ENCODE measurements at regions not wholly inside any gene's neighbourhood (a gene's known extent, or its start where the extent isn't known, plus 50 kb on each side); places are given as distances from the start of the nearest gene placed in this dataset.
"Not testable (repeated sequence)": the region's sequence is repeated elsewhere in the genome, so short reads cannot be mapped to it uniquely, and the experiment has no call there.

DNA sequence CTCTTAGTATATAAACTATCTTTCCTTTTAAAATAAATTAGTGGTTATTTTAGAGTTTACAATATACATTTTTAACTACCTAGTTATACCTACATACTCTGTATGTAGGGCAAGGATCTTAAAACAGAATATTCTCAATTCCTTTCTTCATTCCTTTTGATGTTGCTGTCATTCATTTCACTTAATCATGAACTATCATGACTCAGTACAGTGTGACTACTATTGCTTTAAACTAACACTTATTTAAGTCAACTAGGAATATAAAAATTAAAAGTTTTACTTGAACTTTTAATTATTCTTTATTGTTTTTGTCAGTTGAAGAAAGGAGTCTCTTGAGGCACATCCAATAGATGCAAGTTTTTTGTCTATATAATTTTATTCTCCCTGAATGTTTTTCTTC is 726.4 kb downstream of the BRINP3 start:
- no peak for DNase-seq (ENCODE audit: insufficient read length, low spot score, missing footprints)
- H3K27me3 ChIP-seq (ENCODE audit: insufficient read depth, low read length) = no peaks in the 10 kb centered on the region

DNA sequence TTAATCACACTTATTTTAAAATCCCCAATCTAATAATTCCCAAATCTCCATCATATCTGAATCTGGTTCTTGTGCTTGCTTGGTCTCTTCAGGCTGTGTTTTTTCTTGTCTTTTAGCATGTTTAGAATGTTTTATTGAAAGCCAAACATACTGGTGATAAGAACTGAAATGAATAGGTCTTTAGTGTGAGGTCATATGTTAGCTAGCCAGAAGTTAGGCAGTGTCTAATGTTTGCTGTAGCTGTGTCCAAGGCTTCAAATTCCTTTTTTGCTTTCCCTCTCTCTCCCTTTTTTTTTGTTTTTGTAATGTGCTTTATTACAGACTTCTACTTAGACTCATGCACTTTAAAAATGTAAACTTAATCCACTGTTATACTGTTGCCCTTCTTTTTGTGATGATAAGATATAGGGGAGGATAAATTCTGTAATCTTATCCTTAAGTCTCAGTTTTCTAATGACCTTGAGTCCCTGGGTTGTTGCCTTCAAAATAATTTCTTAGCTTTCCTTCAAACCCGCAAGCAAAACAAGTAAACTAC is 725.1 kb downstream of the BRINP3 start:
- H3K27ac ChIP-seq (ENCODE audit: low read depth, low read length) = no peak overlapping the region
- H3K4me2 ChIP-seq (ENCODE audit: insufficient read depth, low read length) = no peak overlapping the region
- H3K4me1 ChIP-seq (ENCODE audit: insufficient read depth, low read length) = no peaks in the 10 kb centered on the region
- no peaks in the 10 kb centered on the region for H3K79me2 ChIP-seq (ENCODE audit: insufficient read depth, low read length)
- H4K20me1 ChIP-seq (ENCODE audit: insufficient read depth, low read length) = no peaks in the 10 kb centered on the region
- no peak overlapping the region for H3K4me3 ChIP-seq (ENCODE audit: insufficient read depth, low read length)
- no peak for DNase-seq (ENCODE audit: insufficient read length, low spot score, missing footprints)
- TF ChIP-seq, protein P1, sequence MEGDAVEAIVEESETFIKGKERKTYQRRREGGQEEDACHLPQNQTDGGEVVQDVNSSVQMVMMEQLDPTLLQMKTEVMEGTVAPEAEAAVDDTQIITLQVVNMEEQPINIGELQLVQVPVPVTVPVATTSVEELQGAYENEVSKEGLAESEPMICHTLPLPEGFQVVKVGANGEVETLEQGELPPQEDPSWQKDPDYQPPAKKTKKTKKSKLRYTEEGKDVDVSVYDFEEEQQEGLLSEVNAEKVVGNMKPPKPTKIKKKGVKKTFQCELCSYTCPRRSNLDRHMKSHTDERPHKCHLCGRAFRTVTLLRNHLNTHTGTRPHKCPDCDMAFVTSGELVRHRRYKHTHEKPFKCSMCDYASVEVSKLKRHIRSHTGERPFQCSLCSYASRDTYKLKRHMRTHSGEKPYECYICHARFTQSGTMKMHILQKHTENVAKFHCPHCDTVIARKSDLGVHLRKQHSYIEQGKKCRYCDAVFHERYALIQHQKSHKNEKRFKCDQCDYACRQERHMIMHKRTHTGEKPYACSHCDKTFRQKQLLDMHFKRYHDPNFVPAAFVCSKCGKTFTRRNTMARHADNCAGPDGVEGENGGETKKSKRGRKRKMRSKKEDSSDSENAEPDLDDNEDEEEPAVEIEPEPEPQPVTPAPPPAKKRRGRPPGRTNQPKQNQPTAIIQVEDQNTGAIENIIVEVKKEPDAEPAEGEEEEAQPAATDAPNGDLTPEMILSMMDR (IDR thresholded peaks at IDR 0.05; ENCODE audit: extremely low read depth, low read depth, low read length) = no peak
- H2AFZ ChIP-seq (ENCODE audit: low read length) = no peak overlapping the region
- H3K36me3 ChIP-seq (ENCODE audit: insufficient read depth, low read length) = no peaks in the 10 kb centered on the region
- H3K9me3 ChIP-seq (ENCODE audit: low read depth, low read length) = no peaks in the 10 kb centered on the region
- no peaks in the 10 kb centered on the region for H3K27me3 ChIP-seq (ENCODE audit: insufficient read depth, low read length)

More for the DNA sequence above, 726.4 kb downstream of the BRINP3 start:
- H3K79me2 ChIP-seq (ENCODE audit: insufficient read depth, low read length) = no peaks in the 10 kb centered on the region
- no peaks in the 10 kb centered on the region for H3K36me3 ChIP-seq (ENCODE audit: insufficient read depth, low read length)
- H3K4me1 ChIP-seq (ENCODE audit: insufficient read depth, low read length) = no peaks in the 10 kb centered on the region
- H4K20me1 ChIP-seq (ENCODE audit: insufficient read depth, low read length) = no peaks in the 10 kb centered on the region
- TF ChIP-seq, protein P1 (IDR thresholded peaks at IDR 0.05; ENCODE audit: extremely low read depth, low read depth, low read length) = no peak
- H3K4me3 ChIP-seq (ENCODE audit: insufficient read depth, low read length) = no peak overlapping the region
- H3K27ac ChIP-seq (ENCODE audit: low read depth, low read length) = no peak overlapping the region
- H3K9me3 ChIP-seq (ENCODE audit: low read depth, low read length) = no peaks in the 10 kb centered on the region
- no peak overlapping the region for H3K4me2 ChIP-seq (ENCODE audit: insufficient read depth, low read length)
- no peak overlapping the region for H2AFZ ChIP-seq (ENCODE audit: low read length)

DNA sequence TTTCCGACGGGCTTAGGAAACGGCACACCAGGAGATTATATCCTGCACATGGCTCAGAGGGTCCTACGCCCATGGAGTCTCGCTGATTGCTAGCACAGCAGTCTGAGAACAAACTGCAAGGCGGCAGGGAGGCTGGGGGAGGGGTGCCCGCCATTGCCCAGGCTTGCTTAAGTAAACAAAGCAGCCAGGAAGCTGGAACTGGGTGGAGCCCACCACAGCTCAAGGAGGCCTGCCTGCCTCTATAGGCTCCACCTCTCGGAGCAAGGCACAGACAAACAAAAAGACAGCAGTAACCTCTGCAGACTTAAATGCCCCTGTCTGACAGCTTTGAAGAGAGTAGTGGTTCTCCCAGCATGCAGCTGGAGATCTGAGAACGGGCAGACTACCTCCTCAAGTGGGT is 722.6 kb downstream of the BRINP3 start:
- H2AFZ ChIP-seq (ENCODE audit: low read length); H4K20me1 ChIP-seq (ENCODE audit: insufficient read depth, low read length); H3K4me1 ChIP-seq (ENCODE audit: insufficient read depth, low read length); H3K9me3 ChIP-seq (ENCODE audit: low read depth, low read length); H3K4me2 ChIP-seq (ENCODE audit: insufficient read depth, low read length); DNase-seq (ENCODE audit: insufficient read length, low spot score, missing footprints); H3K27ac ChIP-seq (ENCODE audit: low read depth, low read length); H3K27me3 ChIP-seq (ENCODE audit: insufficient read depth, low read length); H3K79me2 ChIP-seq (ENCODE audit: insufficient read depth, low read length); H3K4me3 ChIP-seq (ENCODE audit: insufficient read depth, low read length); H3K36me3 ChIP-seq (ENCODE audit: insufficient read depth, low read length): not testable (repeated sequence)

DNA sequence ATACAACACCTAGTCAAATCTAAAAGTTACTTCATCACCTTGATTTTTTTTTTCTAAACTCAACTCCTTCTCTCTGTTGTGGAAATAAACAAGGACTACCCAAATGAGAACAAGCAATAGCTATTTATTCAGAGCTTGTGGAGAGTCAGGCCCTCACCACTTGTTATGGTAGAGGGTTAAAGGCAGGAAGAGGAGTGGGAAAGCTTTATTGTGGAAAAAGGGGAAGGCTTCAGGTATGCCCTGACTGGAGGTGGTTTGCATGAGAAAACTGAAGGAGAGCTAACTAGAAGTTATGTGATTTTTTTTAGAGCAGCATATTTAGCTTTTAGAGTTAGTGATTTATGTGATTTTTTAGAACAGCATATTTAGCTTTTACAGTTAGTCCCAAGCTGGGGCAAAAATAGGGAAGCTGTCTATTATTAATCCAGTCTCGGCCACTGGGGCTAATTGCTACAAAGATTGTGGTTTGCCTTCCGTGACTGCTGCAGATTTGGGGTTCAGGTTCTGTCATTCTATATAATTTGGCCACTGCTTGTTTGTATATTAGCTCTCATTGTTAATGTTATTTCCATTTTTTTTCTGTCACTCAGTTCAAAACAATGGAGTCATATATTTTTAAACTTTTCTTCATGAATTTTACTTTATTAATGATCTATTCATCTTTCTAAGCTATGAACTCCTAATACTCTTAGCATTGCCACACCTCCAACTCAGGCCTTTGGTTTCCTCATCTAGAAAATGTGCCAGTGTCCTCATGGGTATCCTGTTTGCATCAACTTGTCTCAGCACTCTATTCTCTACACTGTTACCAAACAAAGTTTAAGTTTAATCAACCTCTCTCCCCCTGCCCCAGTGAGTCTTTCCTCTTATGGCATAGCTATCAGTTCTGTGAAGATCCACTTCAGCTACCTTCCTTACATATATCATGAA is 713.0 kb downstream of the BRINP3 start:
- no peak overlapping the region for H3K4me2 ChIP-seq (ENCODE audit: insufficient read depth, low read length)
- TF ChIP-seq, protein P1 (IDR thresholded peaks at IDR 0.05; ENCODE audit: extremely low read depth, low read depth, low read length) = no peak
- no peak overlapping the region for H3K27ac ChIP-seq (ENCODE audit: low read depth, low read length)
- H3K4me1 ChIP-seq (ENCODE audit: insufficient read depth, low read length) = no peaks in the 10 kb centered on the region
- no peaks in the 10 kb centered on the region for H3K36me3 ChIP-seq (ENCODE audit: insufficient read depth, low read length)
- H3K79me2 ChIP-seq (ENCODE audit: insufficient read depth, low read length) = no peaks in the 10 kb centered on the region
- H4K20me1 ChIP-seq (ENCODE audit: insufficient read depth, low read length) = no peaks in the 10 kb centered on the region
- H3K27me3 ChIP-seq (ENCODE audit: insufficient read depth, low read length) = no peaks in the 10 kb centered on the region
- no peak for DNase-seq (ENCODE audit: insufficient read length, low spot score, missing footprints)
- no peaks in the 10 kb centered on the region for H3K9me3 ChIP-seq (ENCODE audit: low read depth, low read length)
- H2AFZ ChIP-seq (ENCODE audit: low read length) = no peak overlapping the region
- H3K4me3 ChIP-seq (ENCODE audit: insufficient read depth, low read length) = no peak overlapping the region
